Epithelial cell of esophagus (primary cell): ENCODE measurements at regions not wholly inside any gene's neighbourhood (a gene's known extent, or its start where the extent isn't known, plus 50 kb on each side); places are given as distances from the start of the nearest gene placed in this dataset.

Experiments used
- DNase-seq: peaks from one replicate; pipeline ENCODE4 v3.0.0; 2010; ENCODE audit warnings: low read depth
- H3K4me3 ChIP-seq: 2 replicates; pipeline ENCODE4 v1.5.1; 2011; ENCODE audit warnings: mild to moderate bottlenecking, low read length, control low read depth
- TF ChIP-seq, protein P1 (sequence below): IDR thresholded peaks from 2 replicates; pipeline ENCODE4 v1.5.1; 2011; ENCODE audit warnings: low read depth, mild to moderate bottlenecking, low read length, control low read depth, inconsistent platforms; ENCODE audit not compliant: insufficient read depth; ENCODE audit errors: missing control alignments

DNA sequence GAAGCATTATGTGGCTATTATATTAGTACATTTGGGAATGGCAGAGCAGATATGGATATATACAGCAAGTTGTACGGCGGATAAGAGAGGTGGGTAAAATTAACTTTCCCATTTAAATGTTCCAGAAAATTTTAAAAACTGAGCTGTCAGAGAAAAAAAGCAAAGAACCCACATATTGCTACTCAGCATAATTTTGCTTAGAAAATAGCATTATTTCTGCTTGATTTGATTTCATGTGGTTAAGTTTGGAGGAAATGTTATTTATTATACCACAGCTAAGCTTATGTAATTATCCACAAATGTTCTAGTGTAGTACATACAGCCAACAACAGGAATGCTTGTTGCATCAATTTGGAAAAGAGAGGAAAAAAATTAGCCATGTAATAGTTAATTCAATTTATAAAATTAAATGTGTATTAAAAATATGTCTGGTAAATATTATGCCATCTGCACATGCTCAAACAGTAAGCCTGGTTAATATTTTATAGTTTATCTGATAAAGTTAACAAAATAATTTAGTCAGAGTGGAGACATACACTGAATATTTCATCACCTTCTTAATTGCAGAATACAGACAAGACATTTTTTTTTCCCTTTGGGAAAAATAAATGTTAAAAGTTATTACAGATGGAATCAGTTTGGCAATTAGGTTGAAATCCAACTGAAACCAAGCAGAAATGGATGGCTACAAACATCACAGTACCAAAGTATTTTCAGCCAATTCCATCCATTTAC is 172.1 kb upstream of the ID4 start:
- no peak for DNase-seq
- no peak overlapping the region for H3K4me3 ChIP-seq
- TF ChIP-seq, protein P1, sequence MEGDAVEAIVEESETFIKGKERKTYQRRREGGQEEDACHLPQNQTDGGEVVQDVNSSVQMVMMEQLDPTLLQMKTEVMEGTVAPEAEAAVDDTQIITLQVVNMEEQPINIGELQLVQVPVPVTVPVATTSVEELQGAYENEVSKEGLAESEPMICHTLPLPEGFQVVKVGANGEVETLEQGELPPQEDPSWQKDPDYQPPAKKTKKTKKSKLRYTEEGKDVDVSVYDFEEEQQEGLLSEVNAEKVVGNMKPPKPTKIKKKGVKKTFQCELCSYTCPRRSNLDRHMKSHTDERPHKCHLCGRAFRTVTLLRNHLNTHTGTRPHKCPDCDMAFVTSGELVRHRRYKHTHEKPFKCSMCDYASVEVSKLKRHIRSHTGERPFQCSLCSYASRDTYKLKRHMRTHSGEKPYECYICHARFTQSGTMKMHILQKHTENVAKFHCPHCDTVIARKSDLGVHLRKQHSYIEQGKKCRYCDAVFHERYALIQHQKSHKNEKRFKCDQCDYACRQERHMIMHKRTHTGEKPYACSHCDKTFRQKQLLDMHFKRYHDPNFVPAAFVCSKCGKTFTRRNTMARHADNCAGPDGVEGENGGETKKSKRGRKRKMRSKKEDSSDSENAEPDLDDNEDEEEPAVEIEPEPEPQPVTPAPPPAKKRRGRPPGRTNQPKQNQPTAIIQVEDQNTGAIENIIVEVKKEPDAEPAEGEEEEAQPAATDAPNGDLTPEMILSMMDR: no peak

DNA sequence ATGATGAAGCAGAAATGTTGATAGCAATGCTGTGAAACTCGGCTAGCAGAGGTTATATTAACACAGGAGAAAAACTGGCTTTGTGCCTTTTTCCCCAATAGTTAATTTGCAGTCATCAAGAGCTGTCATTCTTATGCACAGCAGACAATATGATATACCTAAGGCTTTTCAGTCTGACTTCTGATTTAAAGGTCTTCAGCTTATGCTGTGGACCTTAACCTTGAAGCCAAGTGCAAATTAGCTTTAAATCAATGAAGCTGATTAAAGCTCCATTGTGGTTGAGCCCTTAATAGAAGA is 171.6 kb upstream of the ID4 start:
- TF ChIP-seq, protein P1: no peak
- H3K4me3 ChIP-seq: no peak overlapping the region
- no peak for DNase-seq

- TF ChIP-seq, protein P1: no peak
- no peak overlapping the region for H3K4me3 ChIP-seq
- no peak for DNase-seq
Observed at GRCh38 chr6:19668710-19669109, 168.5 kb upstream of the ID4 start.

GRCh38 chr6:19669206-19669605 is 168.0 kb upstream of the ID4 start:
- H3K4me3 ChIP-seq: no peak overlapping the region
- DNase-seq: no peak
- TF ChIP-seq, protein P1: no peak

GRCh38 chr6:19682859-19683258 is 154.3 kb upstream of the ID4 start:
- no peak overlapping the region for H3K4me3 ChIP-seq
- TF ChIP-seq, protein P1: no peak
- no peak for DNase-seq

DNA sequence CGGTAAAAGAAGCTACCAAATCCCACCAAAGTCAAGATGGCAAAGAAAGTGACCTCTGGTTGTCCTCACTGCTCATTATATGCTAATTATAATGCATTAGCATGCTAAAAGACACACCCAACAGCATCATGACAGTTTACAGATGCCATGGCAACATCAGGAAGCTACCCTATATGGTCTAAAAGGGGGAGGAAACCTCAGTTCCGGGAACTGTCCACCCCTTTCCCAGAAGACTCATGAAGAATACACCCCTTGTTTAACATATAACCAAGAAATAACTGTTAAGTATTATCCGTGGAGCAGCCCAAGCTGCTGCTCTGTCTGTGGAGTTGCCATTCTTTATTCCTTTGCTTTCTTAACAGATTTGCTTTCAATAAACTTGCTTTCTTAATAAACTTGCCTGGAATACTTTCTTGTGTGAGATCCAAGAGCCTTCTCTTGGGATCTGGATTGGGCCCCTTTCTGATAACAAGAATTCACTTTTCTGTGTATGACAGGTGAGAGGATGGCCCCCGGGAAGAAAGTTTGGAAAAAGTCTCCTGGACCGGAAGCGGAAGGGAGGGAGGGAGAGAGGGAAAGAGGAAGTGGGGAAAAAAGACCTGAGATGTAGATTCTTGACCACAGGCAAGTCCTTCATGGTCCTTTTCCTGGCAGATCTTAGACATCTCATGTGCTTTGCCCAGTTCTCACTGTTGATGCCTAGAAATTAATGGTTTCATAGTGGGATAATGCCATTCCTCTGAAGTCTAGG is 146.7 kb upstream of the ID4 start:
- TF ChIP-seq, protein P1: no peak
- H3K4me3 ChIP-seq: no peak overlapping the region
- no peak for DNase-seq

- TF ChIP-seq, protein P1: no peak
- DNase-seq: no peak
- H3K4me3 ChIP-seq: no peak overlapping the region
Observed at GRCh38 chr6:19691465-19692167, 145.6 kb upstream of the ID4 start.
